HEK293 (cell line): ENCODE measurements at regions not wholly inside any gene's neighbourhood (a gene's known extent, or its start where the extent isn't known, plus 50 kb on each side); places are given as distances from the start of the nearest gene placed in this dataset.

ENCODE experiments used
- CTCF ChIA-PET: fragments of 350-600 bp; formaldehyde crosslinking; extraction: SDS; loops from one replicate; lab custom pipeline; 2021; ENCODE audit warnings: antibody characterized with exemption; lab: Yijun Ruan, JAX
- POLR2A ChIA-PET: fragments of 300-600 bp; formaldehyde crosslinking; extraction: SDS; loops from one replicate; lab custom pipeline; 2020; ENCODE audit warnings: antibody characterized with exemption, inconsistent platforms; lab: Yijun Ruan, JAX
- H3K27ac ChIP-seq: fragments of 200-500 bp; sonication (Bioruptor generic); 2 replicates; pipeline ENCODE4 v1.5.1; 2014; ENCODE audit warnings: low read depth, low read length, control low read depth, inconsistent platforms; ENCODE audit errors: extremely low read depth
- H3K36me3 ChIP-seq, 2 experiments: fragments of 200-500 bp in 1 of 2; sonication (Bioruptor generic) in 1 of 2; 1 replicate in 1 of 2; 2 replicates in 1 of 2; pipeline ENCODE4 v1.5.1; 2014 to 2017; ENCODE audit warnings: inconsistent platforms in 2 of 2, low read length in 2 of 2; ENCODE audit not compliant: control insufficient read depth in 2 of 2, insufficient read depth in 1 of 2
- H3K4me1 ChIP-seq: fragments of 200-500 bp; sonication (Bioruptor generic); 2 replicates; pipeline ENCODE4 v1.5.1; 2014; ENCODE audit warnings: mild to moderate bottlenecking, low read length, inconsistent platforms; ENCODE audit not compliant: control insufficient read depth, insufficient read depth
- H3K4me3 ChIP-seq: 2 replicates; pipeline ENCODE4 v1.5.1; 2011; ENCODE audit warnings: low read depth, mild to moderate bottlenecking, control low read depth, low read length, moderate library complexity
- H3K9me3 ChIP-seq: fragments of 200-500 bp; sonication (Bioruptor generic); 2 replicates; pipeline ENCODE4 v1.5.1; 2014; ENCODE audit warnings: low read depth, low read length, inconsistent platforms; ENCODE audit not compliant: control insufficient read depth, insufficient read depth
- FEZF1 ChIP-seq: fragments of 450-650 bp; formaldehyde crosslinking; IDR thresholded peaks from 2 replicates; pipeline ENCODE4 v1.5.1; 2016; ENCODE audit warnings: missing biosample characterization, missing genetic modification characterization
- IKZF3 ChIP-seq: fragments of 450-650 bp; IDR thresholded peaks from 2 replicates; pipeline ENCODE4 v1.5.0; 2018; ENCODE audit warnings: missing biosample characterization, mild to moderate bottlenecking, missing genetic modification characterization, moderate library complexity
- KLF1 ChIP-seq: fragments of 450-650 bp; formaldehyde crosslinking; IDR thresholded peaks from 2 replicates; pipeline ENCODE4 v1.5.1; 2016; ENCODE audit warnings: missing biosample characterization, missing genetic modification characterization
- OSR2 ChIP-seq: fragments of 450-650 bp; formaldehyde crosslinking; IDR thresholded peaks from 2 replicates; pipeline ENCODE4 v1.5.1; 2016; ENCODE audit warnings: missing biosample characterization, missing genetic modification characterization
- OVOL3 ChIP-seq: fragments of 450-650 bp; formaldehyde crosslinking; IDR thresholded peaks from 2 replicates; pipeline ENCODE4 v1.5.1; 2016; ENCODE audit warnings: missing biosample characterization, missing genetic modification characterization
- SP7 ChIP-seq: fragments of 450-650 bp; formaldehyde crosslinking; IDR thresholded peaks from 2 replicates; pipeline ENCODE4 v1.5.1; 2016; ENCODE audit warnings: missing biosample characterization, missing genetic modification characterization
- TCF7L2 ChIP-seq: IDR thresholded peaks from 2 replicates; pipeline ENCODE4 v1.6.1; 2011; ENCODE audit warnings: low read depth, mild to moderate bottlenecking, inconsistent platforms, low read length, moderate library complexity, borderline replicate concordance
- ZIC2 ChIP-seq: fragments of 450-650 bp; formaldehyde crosslinking; IDR thresholded peaks from 2 replicates; pipeline ENCODE4 v1.5.1; 2016; ENCODE audit warnings: missing biosample characterization, missing genetic modification characterization
- ZNF169 ChIP-seq: fragments of 450-650 bp; formaldehyde crosslinking; IDR thresholded peaks from 2 replicates; pipeline ENCODE4 v1.5.1; 2016; ENCODE audit warnings: missing biosample characterization, missing genetic modification characterization
- ZNF223 ChIP-seq: fragments of 450-650 bp; formaldehyde crosslinking; IDR thresholded peaks from 2 replicates; pipeline ENCODE4 v1.5.1; 2016; ENCODE audit warnings: missing biosample characterization, missing genetic modification characterization
- ZNF24 ChIP-seq: fragments of 450-650 bp; formaldehyde crosslinking; IDR thresholded peaks from 2 replicates; pipeline ENCODE4 v1.5.1; 2016; ENCODE audit warnings: missing biosample characterization, missing genetic modification characterization
- ZNF501 ChIP-seq: fragments of 450-650 bp; formaldehyde crosslinking; IDR thresholded peaks from 2 replicates; pipeline ENCODE4 v1.5.1; 2016; ENCODE audit warnings: missing biosample characterization, missing genetic modification characterization
- ZNF558 ChIP-seq: fragments of 450-650 bp; formaldehyde crosslinking; IDR thresholded peaks from 2 replicates; pipeline ENCODE4 v1.5.1; 2016; ENCODE audit warnings: missing biosample characterization, missing genetic modification characterization
- ZNF621 ChIP-seq: fragments of 450-650 bp; formaldehyde crosslinking; IDR thresholded peaks from 2 replicates; pipeline ENCODE4 v1.5.1; 2017; ENCODE audit warnings: missing biosample characterization, missing genetic modification characterization
- ZNF670 ChIP-seq: fragments of 450-650 bp; formaldehyde crosslinking; IDR thresholded peaks from 2 replicates; pipeline ENCODE4 v1.5.1; 2016; ENCODE audit warnings: missing biosample characterization, missing genetic modification characterization, low read depth
- TF ChIP-seq, protein P1 (sequence below): fragments of 450-650 bp; formaldehyde crosslinking; IDR thresholded peaks from 2 replicates; pipeline ENCODE4 v1.5.1; 2016; ENCODE audit warnings: missing biosample characterization, missing genetic modification characterization, low read depth
- TF ChIP-seq, protein P2 (sequence below): fragments of 450-650 bp; formaldehyde crosslinking; IDR thresholded peaks from 2 replicates; pipeline ENCODE4 v1.5.1; 2017; ENCODE audit warnings: missing biosample characterization, missing genetic modification characterization
- TF ChIP-seq, protein P3 (sequence below): fragments of 450-650 bp; formaldehyde crosslinking; optimal IDR thresholded peaks from 2 replicates; pipeline ENCODE3; 2016; ENCODE audit warnings: missing biosample characterization, mild to moderate bottlenecking, missing genetic modification characterization
- TF ChIP-seq, protein P4 (sequence below): fragments of 450-650 bp; formaldehyde crosslinking; IDR thresholded peaks from 2 replicates; pipeline ENCODE4 v1.5.1; 2016; ENCODE audit warnings: missing biosample characterization, missing genetic modification characterization
- TF ChIP-seq, protein P5 (sequence below): fragments of 450-650 bp; formaldehyde crosslinking; IDR thresholded peaks from 2 replicates; pipeline ENCODE4 v1.5.1; 2017; ENCODE audit warnings: missing biosample characterization, mild to moderate bottlenecking, missing genetic modification characterization, moderate library complexity
- TF ChIP-seq, protein P6 (sequence below): fragments of 450-650 bp; formaldehyde crosslinking; IDR thresholded peaks from 2 replicates; pipeline ENCODE4 v1.5.1; 2016; ENCODE audit warnings: missing biosample characterization, missing genetic modification characterization
- TF ChIP-seq, protein P7 (sequence below): fragments of 450-650 bp; formaldehyde crosslinking; IDR thresholded peaks from 2 replicates; pipeline ENCODE4 v1.5.1; 2016; ENCODE audit warnings: missing biosample characterization, missing genetic modification characterization

DNA sequence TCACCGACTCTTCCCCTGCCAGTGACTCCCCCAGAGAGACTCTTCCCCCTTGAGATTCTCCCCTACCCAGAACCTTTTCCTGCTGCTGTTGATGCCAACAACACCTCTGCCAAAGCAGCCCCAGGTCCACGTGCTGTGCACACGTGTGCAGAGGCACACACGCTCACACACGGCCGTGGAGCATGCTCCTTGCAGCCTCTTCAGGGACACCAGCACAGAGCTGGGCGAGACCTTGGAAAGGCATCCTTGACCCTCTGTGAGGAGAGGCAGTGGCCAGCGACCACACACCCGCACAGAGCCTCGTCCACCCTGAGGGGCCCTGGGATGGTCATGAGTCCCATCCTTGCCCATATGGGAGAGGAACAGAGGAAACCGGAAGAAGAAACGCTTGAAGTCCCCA is 181.9 kb downstream of the RBFOX3 start (continued):
- TF ChIP-seq, protein P1, sequence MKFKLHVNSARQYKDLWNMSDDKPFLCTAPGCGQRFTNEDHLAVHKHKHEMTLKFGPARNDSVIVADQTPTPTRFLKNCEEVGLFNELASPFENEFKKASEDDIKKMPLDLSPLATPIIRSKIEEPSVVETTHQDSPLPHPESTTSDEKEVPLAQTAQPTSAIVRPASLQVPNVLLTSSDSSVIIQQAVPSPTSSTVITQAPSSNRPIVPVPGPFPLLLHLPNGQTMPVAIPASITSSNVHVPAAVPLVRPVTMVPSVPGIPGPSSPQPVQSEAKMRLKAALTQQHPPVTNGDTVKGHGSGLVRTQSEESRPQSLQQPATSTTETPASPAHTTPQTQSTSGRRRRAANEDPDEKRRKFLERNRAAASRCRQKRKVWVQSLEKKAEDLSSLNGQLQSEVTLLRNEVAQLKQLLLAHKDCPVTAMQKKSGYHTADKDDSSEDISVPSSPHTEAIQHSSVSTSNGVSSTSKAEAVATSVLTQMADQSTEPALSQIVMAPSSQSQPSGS (tag by site-specific recombination): no peak
- no peak for TF ChIP-seq ZNF558
- TF ChIP-seq TCF7L2: no peak
- TF ChIP-seq ZNF169 (tag by site-specific recombination): no peak
- TF ChIP-seq, protein P2, sequence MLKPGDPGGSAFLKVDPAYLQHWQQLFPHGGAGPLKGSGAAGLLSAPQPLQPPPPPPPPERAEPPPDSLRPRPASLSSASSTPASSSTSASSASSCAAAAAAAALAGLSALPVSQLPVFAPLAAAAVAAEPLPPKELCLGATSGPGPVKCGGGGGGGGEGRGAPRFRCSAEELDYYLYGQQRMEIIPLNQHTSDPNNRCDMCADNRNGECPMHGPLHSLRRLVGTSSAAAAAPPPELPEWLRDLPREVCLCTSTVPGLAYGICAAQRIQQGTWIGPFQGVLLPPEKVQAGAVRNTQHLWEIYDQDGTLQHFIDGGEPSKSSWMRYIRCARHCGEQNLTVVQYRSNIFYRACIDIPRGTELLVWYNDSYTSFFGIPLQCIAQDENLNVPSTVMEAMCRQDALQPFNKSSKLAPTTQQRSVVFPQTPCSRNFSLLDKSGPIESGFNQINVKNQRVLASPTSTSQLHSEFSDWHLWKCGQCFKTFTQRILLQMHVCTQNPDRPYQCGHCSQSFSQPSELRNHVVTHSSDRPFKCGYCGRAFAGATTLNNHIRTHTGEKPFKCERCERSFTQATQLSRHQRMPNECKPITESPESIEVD (tag by site-specific recombination): no peak
- no peak for TF ChIP-seq OSR2 (tag by site-specific recombination)

DNA sequence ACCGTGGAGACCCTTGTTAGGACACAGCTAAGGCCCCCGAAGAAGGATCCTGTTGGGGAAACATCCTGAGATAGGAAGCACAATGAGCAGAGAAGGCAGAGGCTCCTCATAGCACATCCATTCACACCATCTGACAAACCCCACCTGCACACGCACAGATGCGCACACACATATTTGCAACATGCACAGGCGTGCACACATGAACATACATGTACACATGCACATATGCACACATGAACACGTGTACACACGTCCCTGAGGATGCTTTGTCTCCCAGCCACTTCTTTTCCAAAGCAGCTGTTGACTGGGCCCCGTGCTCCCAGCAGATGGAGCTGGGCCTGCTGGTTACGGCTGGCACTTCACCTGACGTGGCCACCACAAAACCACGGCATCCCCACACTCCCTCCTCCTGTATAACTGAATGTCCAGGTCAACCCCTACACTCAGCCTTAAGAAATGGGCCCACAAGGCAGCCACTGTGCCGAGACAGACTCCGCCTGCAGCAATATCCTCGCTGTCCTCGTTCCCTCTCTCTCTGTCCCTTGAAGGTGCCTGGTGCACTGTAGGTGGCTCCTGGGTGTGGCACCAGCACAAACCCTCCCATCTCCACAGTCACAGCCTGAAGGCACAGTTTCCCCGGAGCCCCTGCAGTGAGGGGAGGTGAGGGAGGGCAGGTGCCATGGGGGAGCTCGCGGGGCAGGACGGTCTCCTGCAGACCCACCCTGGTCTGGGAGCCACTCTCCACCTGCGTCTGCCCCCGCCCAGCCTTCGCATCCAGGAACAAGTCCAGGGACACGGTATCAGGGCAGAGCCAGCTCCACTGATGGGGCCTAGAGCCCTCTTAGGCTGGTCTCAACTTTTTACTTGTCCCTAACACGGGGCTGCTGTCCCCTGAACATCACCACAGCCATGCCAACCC is 183.0 kb downstream of the RBFOX3 start:
- TF ChIP-seq SP7 (tag by site-specific recombination): no peak
- TF ChIP-seq ZIC2: peak; percentile 51
- peak; percentile 63; the same call in 1 of the 2 replicates for TF ChIP-seq KLF1 (tag by site-specific recombination)
- Histone ChIP-seq H3K9me3 (no peaks in the 10 kb centered on the region), H3K4me1 (no peaks in the 10 kb centered on the region), H3K36me3 (no peaks in the 10 kb centered on the region), H3K27ac (no peak overlapping the region), H3K4me3 (no peak overlapping the region)
- ChIA-PET POLR2A (no interaction called here), CTCF (interaction anchor here (0.6 to 1.0 kb wide), 4 partner anchors 8 to 241 kb away, joined by 3 to 5 read pairs (median 4); no protein-coding TSS in a partner anchor)

DNA sequence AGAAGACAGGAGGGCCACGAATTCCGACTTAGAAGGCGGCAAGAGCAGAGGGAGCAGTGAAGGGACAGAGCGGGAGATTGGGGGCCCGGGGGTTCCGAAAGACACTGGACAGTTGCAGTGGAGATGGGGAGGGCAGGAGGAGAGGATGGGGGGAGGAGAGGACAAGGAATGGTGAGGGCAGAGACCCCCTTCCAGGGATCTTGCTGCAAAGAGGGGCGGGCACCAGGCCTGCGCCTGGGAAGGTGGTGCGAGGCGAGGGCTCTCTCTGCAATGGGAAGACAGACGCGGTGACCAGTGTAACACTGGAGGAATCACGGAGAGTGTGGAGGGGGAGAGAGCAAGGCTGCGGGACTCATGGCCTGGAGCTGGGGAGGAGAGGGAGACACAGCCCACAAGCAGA is 185.2 kb downstream of the RBFOX3 start:
- no peaks in the 10 kb centered on the region for H3K4me1 ChIP-seq
- no peaks in the 10 kb centered on the region for H3K9me3 ChIP-seq
- POLR2A ChIA-PET: no interaction called here
- TF ChIP-seq IKZF3 (tag by site-specific recombination) (no peak), ZNF24 (tag by site-specific recombination) (no peak), ZNF501 (tag by site-specific recombination) (no peak), OVOL3 (no peak), ZNF670 (tag by site-specific recombination) (no peak), FEZF1 (no peak), ZNF223 (no peak), OSR2 (tag by site-specific recombination) (no peak), ZNF621 (tag by site-specific recombination) (no peak)
- TF ChIP-seq, protein P3, sequence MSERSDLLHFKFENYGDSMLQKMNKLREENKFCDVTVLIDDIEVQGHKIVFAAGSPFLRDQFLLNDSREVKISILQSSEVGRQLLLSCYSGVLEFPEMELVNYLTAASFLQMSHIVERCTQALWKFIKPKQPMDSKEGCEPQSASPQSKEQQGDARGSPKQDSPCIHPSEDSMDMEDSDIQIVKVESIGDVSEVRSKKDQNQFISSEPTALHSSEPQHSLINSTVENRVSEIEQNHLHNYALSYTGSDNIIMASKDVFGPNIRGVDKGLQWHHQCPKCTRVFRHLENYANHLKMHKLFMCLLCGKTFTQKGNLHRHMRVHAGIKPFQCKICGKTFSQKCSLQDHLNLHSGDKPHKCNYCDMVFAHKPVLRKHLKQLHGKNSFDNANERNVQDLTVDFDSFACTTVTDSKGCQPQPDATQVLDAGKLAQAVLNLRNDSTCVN (tag by site-specific recombination): no peak
- TF ChIP-seq, protein P4, sequence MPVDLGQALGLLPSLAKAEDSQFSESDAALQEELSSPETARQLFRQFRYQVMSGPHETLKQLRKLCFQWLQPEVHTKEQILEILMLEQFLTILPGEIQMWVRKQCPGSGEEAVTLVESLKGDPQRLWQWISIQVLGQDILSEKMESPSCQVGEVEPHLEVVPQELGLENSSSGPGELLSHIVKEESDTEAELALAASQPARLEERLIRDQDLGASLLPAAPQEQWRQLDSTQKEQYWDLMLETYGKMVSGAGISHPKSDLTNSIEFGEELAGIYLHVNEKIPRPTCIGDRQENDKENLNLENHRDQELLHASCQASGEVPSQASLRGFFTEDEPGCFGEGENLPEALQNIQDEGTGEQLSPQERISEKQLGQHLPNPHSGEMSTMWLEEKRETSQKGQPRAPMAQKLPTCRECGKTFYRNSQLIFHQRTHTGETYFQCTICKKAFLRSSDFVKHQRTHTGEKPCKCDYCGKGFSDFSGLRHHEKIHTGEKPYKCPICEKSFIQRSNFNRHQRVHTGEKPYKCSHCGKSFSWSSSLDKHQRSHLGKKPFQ: no peak
- TF ChIP-seq, protein P5, sequence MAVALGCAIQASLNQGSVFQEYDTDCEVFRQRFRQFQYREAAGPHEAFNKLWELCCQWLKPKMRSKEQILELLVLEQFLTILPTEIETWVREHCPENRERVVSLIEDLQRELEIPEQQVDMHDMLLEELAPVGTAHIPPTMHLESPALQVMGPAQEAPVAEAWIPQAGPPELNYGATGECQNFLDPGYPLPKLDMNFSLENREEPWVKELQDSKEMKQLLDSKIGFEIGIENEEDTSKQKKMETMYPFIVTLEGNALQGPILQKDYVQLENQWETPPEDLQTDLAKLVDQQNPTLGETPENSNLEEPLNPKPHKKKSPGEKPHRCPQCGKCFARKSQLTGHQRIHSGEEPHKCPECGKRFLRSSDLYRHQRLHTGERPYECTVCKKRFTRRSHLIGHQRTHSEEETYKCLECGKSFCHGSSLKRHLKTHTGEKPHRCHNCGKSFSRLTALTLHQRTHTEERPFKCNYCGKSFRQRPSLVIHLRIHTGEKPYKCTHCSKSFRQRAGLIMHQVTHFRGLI (tag by site-specific recombination): no peak
- TF ChIP-seq, protein P6, sequence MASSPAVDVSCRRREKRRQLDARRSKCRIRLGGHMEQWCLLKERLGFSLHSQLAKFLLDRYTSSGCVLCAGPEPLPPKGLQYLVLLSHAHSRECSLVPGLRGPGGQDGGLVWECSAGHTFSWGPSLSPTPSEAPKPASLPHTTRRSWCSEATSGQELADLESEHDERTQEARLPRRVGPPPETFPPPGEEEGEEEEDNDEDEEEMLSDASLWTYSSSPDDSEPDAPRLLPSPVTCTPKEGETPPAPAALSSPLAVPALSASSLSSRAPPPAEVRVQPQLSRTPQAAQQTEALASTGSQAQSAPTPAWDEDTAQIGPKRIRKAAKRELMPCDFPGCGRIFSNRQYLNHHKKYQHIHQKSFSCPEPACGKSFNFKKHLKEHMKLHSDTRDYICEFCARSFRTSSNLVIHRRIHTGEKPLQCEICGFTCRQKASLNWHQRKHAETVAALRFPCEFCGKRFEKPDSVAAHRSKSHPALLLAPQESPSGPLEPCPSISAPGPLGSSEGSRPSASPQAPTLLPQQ (tag by site-specific recombination): no peak
- TF ChIP-seq, protein P7, sequence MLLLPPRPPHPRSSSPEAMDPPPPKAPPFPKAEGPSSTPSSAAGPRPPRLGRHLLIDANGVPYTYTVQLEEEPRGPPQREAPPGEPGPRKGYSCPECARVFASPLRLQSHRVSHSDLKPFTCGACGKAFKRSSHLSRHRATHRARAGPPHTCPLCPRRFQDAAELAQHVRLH (tag by site-specific recombination): no peak
- TF ChIP-seq, all 188 proteins: peak for 0
- H3K36me3 ChIP-seq: no peaks in the 10 kb centered on the region
- CTCF ChIA-PET: interaction anchor here (0.6 to 1.0 kb wide), 2 partner anchors 25 to 187 kb away, joined by 4 read pairs; no protein-coding TSS in a partner anchor
- H3K27ac ChIP-seq: no peak overlapping the region
- H3K4me3 ChIP-seq: no peak overlapping the region
